GM10248 (cell line): ENCODE measurements at regions not wholly inside any gene's neighbourhood (a gene's known extent, or its start where the extent isn't known, plus 50 kb on each side); places are given as distances from the start of the nearest gene placed in this dataset.

Experiments
- CTCF ChIA-PET: fragments of 300-600 bp; sonication (Branson Sonifier 250); formaldehyde crosslinking; extraction: SDS; loops from one replicate; lab custom pipeline; 2021; ENCODE audit warnings: antibody characterized with exemption; lab: Yijun Ruan, JAX
- POLR2A ChIA-PET: fragments of 350-650 bp; sonication (Branson Sonifier 250); formaldehyde crosslinking; extraction: SDS; loops from one replicate; lab custom pipeline; 2020; ENCODE audit warnings: antibody characterized with exemption; lab: Yijun Ruan, JAX
- DNase-seq: peaks from one replicate; pipeline ENCODE4 v3.0.0; 2012; ENCODE audit errors: extremely low spot score
- CTCF ChIP-seq: IDR thresholded peaks from 2 replicates; pipeline ENCODE4 v1.5.1; 2012; ENCODE audit warnings: mild to moderate bottlenecking, low read depth; ENCODE audit errors: extremely low read depth, missing control alignments, control extremely low read depth

- POLR2A ChIA-PET = no interaction called here
- TF ChIP-seq CTCF = no peak
- DNase-seq = no peak
- CTCF ChIA-PET = no interaction called here
Observed at GRCh38 chr12:128178966-128179365, 88.0 kb upstream of the TMEM132C start.

DNA sequence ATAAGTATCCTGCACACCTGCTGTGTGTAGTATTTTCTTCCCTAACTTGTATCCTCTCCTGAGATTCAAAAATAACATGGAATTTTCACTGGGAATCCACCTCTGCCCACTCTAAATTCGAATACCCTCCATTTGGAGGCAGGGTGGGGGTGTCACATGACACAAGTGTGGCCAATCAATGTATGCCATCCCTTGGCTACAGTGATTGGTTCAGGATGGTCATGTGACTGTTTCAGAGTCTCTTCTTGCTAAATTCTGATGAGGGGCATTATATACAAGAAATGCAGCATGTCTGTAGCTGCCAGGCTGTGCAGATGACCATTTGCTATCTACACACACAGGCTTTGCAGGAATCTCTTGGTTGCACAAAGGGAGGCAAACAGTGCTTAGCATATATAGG lies 86.8 kb upstream of the TMEM132C start:
- CTCF ChIA-PET = no interaction called here
- no peak for TF ChIP-seq CTCF
- no peak for DNase-seq
- POLR2A ChIA-PET = no interaction called here

DNA sequence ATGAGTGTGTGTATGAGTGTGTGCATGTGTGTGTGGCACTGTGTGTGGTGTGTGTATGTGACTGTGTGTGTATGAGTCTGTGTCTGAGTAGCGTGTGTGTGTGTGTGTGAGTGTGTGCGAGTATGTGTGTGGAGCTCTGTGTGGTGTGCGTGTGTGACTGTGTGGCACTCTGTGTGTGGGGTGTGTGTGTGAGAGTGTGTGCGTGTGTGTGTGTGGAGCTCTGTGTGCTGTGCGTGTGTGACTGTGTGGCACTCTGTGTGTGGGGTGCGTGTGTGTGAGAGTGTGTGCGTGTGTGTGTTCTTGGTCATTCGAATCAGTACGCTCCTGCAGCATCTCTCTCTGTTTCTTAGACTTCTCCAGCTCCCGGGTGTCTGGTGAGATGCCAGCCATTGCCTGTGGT lies 76.9 kb upstream of the TMEM132C start:
- ChIA-PET CTCF (interaction anchor here (1.0 kb wide), 1 partner anchor 17 kb away, joined by 3 read pairs; no protein-coding TSS in a partner anchor), POLR2A (no interaction called here)
- no peak for DNase-seq
- TF ChIP-seq CTCF = no peak

DNA sequence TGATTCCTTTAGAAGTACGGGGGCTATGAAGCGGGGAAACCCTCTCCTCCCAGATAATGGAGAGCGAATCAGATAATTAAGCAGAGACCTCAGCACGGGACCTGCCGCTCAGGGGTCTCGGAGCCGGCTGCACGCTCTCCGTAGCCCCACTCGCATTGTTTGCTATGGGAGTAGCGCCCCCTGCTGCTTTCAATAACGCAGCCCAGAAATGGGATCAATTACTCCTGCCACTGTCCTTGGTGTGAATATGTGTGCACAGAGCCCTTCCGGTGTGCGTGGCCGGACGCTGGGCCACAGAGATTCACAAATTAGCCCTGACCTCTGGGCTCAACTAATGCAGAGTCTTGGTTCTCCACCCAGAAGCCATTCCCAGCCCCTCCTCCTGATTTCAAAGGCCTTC lies 76.4 kb upstream of the TMEM132C start:
- DNase-seq = no peak
- ChIA-PET CTCF (interaction anchor here (1.0 kb wide), 1 partner anchor 18 kb away, joined by 3 read pairs; no protein-coding TSS in a partner anchor), POLR2A (no interaction called here)
- TF ChIP-seq CTCF = no peak

- CTCF ChIA-PET = no interaction called here
- POLR2A ChIA-PET = no interaction called here
- TF ChIP-seq CTCF = no peak
- DNase-seq = no peak
Observed at GRCh38 chr12:128191380-128191779, 75.6 kb upstream of the TMEM132C start.

DNA sequence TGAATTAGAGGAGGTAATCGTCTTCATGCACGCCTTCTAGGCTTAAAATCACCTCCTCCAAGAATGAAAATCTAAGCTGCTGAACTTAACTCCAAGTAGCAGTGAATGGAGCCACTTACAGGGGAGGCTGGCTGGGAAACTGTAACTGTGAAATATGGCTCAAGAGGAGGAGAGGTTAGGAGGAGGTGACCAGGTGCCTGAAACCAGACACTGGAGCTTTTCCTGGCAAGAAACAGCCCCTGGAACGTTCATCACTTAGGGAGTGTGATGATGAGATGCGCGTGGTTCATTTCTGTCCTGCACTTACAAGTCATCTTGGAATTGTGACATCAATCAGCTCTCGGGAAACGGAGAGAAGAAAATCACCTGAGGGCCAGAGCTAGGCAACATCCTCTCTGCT lies 62.3 kb upstream of the TMEM132C start:
- POLR2A ChIA-PET = no interaction called here
- CTCF ChIA-PET = no interaction called here
- no peak for TF ChIP-seq CTCF
- DNase-seq = no peak

GRCh38 chr12:128205145-128205544 lies 61.8 kb upstream of the TMEM132C start:
- DNase-seq = no peak
- POLR2A ChIA-PET = no interaction called here
- no peak for TF ChIP-seq CTCF
- CTCF ChIA-PET = no interaction called here
